HG03442 (cell line): ENCODE measurements at regions not wholly inside any gene's neighbourhood (a gene's known extent, or its start where the extent isn't known, plus 50 kb on each side); places are given as distances from the start of the nearest gene placed in this dataset.
"Not testable (repeated sequence)": the region's sequence is repeated elsewhere in the genome, so short reads cannot be mapped to it uniquely, and the experiment has no call there.

Source experiments
- ATAC-seq: cut with Tn5 transposase; IDR thresholded peaks from one replicate; pipeline ENCODE4 v1.9.1; 2021; ENCODE audit warnings: mild to moderate bottlenecking, moderate library complexity; ENCODE audit not compliant: unreplicated experiment

GRCh38 chr4:84147831-84148230 is 351.3 kb downstream of the NKX6-1 start:
- no peak for ATAC-seq

GRCh38 chr4:84146300-84146959 is 352.7 kb downstream of the NKX6-1 start:
- ATAC-seq, result peak; percentile 86

GRCh38 chr4:84145176-84145575 is 353.9 kb downstream of the NKX6-1 start:
- no peak for ATAC-seq

- ATAC-seq, result not testable (repeated sequence)
These were observed 372.2 kb downstream of the NKX6-1 start for GRCh38 chr4:84126911-84127310.

DNA sequence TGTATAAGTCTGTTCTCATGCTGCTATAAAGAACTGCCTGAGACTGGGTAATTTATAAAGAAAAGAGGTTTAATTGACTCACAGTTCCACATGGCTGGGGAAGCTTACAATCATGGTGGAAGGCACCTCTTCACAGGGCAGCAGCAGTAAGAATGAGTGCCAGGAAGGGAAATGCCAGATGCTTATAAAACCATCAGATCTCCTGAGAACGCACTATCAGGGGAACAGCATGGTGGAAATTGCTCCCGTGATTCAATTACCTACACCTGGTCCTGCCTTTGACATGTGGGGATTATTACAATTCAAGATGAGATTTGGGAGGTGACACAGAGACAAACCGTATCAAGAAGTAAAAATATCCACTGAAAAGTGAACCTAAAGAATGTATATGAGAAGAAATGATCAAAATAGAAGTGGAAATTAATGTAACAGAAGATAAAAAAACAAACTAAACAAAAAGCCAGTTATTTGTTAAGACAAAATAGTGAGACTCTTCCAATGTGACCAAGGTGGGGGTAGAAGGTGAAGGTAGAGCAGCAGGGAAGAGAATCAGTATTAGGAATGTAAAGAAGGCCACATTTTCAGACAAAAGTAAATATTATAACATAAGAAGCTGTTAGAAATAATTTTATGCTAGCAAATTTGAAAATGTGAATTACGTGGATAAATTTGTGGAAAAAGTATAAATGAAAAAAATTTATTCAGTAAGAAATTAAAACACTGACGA is 372.9 kb downstream of the NKX6-1 start:
- no peak for ATAC-seq

DNA sequence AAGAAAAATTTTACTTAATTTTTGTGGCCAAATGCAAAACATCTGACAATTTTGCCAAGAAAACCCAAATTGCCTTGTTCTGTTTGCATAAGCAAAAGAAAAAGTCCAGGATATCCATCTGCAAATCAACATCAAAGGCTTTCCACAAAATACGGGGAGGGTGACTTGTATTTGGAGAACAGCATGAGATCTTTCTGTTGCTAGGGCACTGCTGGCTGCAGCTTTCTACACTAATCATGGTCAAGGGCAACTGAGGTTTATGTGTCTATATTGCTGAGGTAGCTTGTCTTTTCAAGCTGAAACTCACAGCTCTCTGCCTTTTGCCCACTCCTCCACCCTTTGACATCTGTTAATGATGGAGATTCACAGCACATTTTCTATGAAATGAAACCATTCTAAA is 389.1 kb downstream of the NKX6-1 start:
- ATAC-seq, result no peak

DNA sequence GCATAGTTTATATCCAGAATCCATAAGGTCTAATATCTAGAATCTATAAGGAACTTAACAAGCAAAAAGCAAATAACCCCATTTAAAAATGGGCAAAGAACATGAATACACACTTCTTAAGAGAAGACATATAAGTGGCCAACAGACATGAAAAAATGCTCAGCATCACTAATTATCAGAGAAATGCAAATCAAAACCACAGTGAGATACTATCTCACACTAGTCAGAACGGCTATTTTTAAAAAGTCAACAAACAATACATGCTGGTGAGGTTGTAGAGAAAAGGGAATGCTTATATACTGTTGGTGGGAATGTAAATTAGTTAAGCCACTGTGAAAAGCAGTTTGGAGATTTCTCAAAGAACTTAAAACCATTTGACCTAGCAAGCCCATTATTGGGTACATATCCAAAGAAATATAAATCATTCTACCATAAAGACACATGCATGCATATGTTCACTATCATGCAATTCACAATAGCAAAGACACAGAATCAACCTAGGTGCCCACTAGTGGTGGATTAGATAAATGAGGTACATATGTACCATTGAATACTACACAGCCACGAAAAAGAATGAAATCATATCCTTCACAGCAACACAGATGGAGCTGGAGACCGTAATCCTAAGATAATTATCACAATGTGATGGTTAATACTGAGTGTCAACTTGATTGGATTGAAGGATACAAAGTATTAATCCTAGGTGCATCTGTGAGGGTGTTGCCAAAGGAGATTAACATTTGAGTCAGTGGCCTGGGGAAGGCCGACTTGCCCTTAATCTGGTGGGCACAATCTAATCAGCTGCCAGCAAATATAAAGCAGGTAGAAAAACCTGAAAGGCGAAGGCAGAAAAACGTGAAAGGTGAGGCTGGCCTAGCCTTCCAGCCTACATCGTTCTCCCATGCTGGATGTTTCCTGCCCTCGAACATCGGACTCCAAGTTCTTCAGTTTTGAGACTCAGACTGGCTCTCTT is 397.2 kb downstream of the NKX6-1 start:
- not testable (repeated sequence) for ATAC-seq

- no peak for ATAC-seq
These were observed 399.0 kb downstream of the NKX6-1 start for GRCh38 chr4:84100071-84100470.

DNA sequence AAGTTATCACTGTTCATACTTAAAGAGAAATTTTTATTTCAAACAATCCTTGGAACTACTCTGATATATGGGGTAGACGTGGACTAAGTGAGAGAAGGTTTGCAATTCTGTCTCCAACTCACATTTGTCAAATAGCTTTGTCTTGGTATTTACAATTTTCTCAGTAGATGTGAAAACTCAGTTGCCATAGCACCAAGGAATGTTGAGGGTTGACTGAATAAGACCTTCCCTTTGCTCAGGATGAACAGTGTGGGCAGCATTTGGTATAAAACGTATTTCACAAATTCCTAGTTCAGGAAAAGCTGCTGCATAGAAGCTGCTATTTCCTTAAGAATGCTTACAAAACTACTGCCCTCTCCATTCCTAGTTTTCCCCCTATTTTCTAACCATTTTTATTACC is 399.5 kb downstream of the NKX6-1 start:
- no peak for ATAC-seq

DNA sequence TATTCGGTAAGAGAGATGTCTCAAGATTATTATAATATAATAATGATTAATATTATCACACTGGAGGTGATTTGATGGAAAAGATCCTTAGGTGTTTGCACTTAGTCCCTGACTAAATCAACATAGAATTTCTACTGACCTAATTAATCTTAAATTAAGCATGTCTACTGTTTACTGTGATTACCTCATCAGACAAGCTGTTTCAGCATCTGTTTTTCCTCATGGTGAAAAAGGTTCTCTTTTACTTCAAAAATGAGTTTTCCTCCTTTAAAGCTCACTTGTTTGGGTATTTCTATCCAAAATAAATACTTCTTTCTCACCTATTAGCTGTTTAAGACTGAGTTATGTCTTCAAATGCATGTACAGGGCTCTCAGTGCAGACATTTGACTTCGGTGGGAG is 407.8 kb downstream of the NKX6-1 start:
- ATAC-seq, result no peak

- ATAC-seq, result no peak
These were observed 409.2 kb downstream of the NKX6-1 start for GRCh38 chr4:84089652-84090437.

- ATAC-seq, result no peak
These were observed 413.1 kb downstream of the NKX6-1 start for GRCh38 chr4:84085986-84086385.

DNA sequence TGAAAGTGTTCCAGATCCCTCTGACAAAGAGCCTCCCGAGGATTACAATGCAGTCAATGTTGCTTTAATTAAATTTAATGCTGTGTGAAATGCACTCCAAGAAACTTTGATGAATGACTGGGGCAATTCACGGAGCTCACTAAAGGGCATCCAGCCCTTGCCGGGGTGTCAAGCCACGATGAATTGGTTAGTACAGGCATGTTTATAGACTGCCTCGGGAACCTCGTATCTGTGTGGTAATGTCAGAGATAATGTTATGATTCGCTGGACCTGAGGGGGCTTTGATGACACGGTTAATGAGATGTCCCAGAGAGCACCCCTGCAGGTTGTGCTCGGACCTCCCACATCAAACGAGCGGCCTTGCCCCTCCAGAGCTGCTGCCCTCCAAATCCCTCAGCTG is 428.8 kb downstream of the NKX6-1 start:
- no peak for ATAC-seq

- no peak for ATAC-seq
These were observed 435.5 kb downstream of the NKX6-1 start for GRCh38 chr4:84063619-84064018.

- ATAC-seq, result no peak
These were observed 440.9 kb downstream of the NKX6-1 start for GRCh38 chr4:84058201-84058600.

DNA sequence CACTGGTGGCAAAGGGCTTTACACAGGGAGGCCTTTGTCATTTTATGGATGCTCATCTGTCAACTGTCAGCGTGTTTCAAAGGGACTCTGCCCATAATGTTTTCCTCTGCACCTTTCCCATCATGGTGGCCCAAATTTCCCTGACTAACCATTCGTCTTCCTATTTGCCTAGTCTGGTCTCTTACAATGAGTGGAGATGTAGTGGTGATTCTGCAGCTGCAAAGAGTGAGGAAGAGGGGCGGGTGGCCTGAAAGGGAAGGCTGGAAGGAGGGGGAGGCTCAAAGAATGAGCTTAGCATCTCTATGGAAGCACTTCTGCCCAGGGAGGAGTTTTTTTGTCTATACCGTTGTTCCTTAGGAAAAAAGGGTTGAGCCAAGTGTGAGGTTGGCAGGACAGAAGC is 447.5 kb downstream of the NKX6-1 start:
- ATAC-seq, result no peak

- ATAC-seq, result no peak
These were observed 448.0 kb downstream of the NKX6-1 start for GRCh38 chr4:84051089-84051488.

GRCh38 chr4:84050015-84050414 is 449.1 kb downstream of the NKX6-1 start:
- no peak for ATAC-seq

DNA sequence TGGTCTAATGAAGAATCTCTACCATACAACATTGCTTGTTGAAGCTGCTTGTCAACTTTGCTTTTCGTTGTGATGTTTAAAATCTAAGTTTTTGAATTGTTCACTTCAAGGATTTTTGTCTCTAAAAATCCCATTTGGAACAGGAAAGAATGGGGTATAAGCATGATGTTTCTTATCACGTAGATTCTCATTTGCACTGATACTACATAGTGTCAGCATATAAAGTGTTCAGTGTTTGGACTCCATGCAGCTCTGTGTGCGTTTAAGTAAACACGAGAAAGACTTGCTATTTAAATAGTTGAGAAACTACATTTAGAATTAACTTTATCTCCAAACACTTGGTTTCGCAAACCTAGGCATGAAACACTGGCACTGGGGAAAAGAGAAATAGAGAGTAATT is 452.5 kb downstream of the NKX6-1 start:
- no peak for ATAC-seq

DNA sequence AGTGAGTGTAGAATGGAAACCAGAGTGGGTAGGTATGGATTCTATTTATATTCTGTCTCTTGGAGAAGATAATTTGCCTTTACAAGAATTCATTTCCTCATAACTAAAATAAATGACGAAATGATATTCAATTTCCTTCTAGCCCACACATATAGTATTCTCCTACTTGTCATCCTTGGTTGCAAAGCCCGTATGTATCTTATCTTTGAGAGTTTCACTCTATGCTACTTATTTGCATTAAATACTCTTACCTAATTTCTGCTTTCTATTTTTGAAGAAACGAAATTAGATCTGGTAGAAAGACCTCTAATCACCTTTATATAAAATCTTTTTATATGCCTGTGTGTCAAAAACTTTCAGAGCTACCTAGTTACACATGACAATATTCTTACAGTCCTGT is 457.7 kb downstream of the NKX6-1 start:
- ATAC-seq, result no peak

- no peak for ATAC-seq
These were observed 463.5 kb downstream of the NKX6-1 start for GRCh38 chr4:84035568-84035967.
